GM10266 (cell line): ENCODE measurements at regions not wholly inside any gene's neighbourhood (a gene's known extent, or its start where the extent isn't known, plus 50 kb on each side); places are given as distances from the start of the nearest gene placed in this dataset.
A peak's percentile ranks its signal among the peaks of the same experiment; 100 is the strongest.
"Not testable (repeated sequence)": the region's sequence is repeated elsewhere in the genome, so short reads cannot be mapped to it uniquely, and the experiment has no call there.

Experiments
- DNase-seq: peaks from one replicate; pipeline ENCODE4 v3.0.0; 2012; ENCODE audit errors: extremely low spot score
- CTCF ChIP-seq: IDR thresholded peaks from 2 replicates; pipeline ENCODE4 v1.5.1; 2012; ENCODE audit warnings: mild to moderate bottlenecking, low read depth; ENCODE audit not compliant: control insufficient read depth, insufficient read depth; ENCODE audit errors: missing control alignments

- DNase-seq = no peak
- TF ChIP-seq CTCF = no peak
Measured at GRCh38 chr12:42030588-42030987, 114.1 kb downstream of the GXYLT1 start.

- TF ChIP-seq CTCF = no peak
- DNase-seq = no peak
Measured at GRCh38 chr12:42027546-42027945, 117.1 kb downstream of the GXYLT1 start.

GRCh38 chr12:42024495-42024830, 120.2 kb downstream of the GXYLT1 start:
- no peak for DNase-seq
- no peak for TF ChIP-seq CTCF

GRCh38 chr12:42023733-42024494, 120.8 kb downstream of the GXYLT1 start:
- TF ChIP-seq CTCF = peak; percentile 95
- DNase-seq = peak; percentile 59

GRCh38 chr12:42021937-42022336, 122.7 kb downstream of the GXYLT1 start:
- DNase-seq = not testable (repeated sequence)

- TF ChIP-seq CTCF = no peak
- no peak for DNase-seq
Measured at GRCh38 chr12:42021469-42021868, 123.2 kb downstream of the GXYLT1 start.

GRCh38 chr12:42020226-42020625, 124.4 kb downstream of the GXYLT1 start:
- no peak for DNase-seq
- no peak for TF ChIP-seq CTCF

GRCh38 chr12:42019746-42020145, 124.9 kb downstream of the GXYLT1 start:
- DNase-seq = no peak
- no peak for TF ChIP-seq CTCF
